HepG2 (cell line): ENCODE measurements at regions not wholly inside any gene's neighbourhood (a gene's known extent, or its start where the extent isn't known, plus 50 kb on each side); places are given as distances from the start of the nearest gene placed in this dataset.

Experiments
- ATAC-seq: fragments of 200-7000 bp; cut with Tn5 transposase; 3 replicates; pipeline ENCODE4 v1.9.1; 2020; ENCODE audit warnings: mild to moderate bottlenecking, moderate library complexity
- BruUV-seq: library from RNA; stranded (reverse); fragments of 400-500 nt; replicated peaks from 2 replicates; lab custom pipeline; 2021; lab: Mats Ljungman, UMichigan
- CTCF ChIA-PET: fragments of 300-600 bp; formaldehyde crosslinking; extraction: SDS; loops from one replicate; lab custom pipeline; 2021; ENCODE audit warnings: low total read pairs, inconsistent platforms, low intra/inter-chr PET ratio; lab: Yijun Ruan, JAX
- POLR2A ChIA-PET: fragments of 350-600 bp; sonication (Branson Sonifier 250); formaldehyde crosslinking; loops from one replicate; lab custom pipeline; 2020; ENCODE audit warnings: antibody characterized with exemption, inconsistent platforms; lab: Yijun Ruan, JAX
- DNase-seq: peaks from one replicate; pipeline ENCODE4 v3.0.0-alpha.2; 2015; ENCODE audit warnings: low spot score
- FAIRE-seq: peaks from 3 replicates; lab custom pipeline; 2011; peaks lifted over from hg19 to GRCh38; lab: Jason Lieb, UNC
- H2AFZ ChIP-seq: one replicate; pipeline ENCODE4 v1.6.1; 2011; ENCODE audit warnings: low read length, inconsistent platforms
- H3K27ac ChIP-seq: fragments of 300-600 bp; 3 replicates; pipeline ENCODE4 v1.8.0; 2011; ENCODE audit warnings: mixed run types, mild to moderate bottlenecking, mixed read lengths, low read length, inconsistent platforms; ENCODE audit not compliant: insufficient read depth; ENCODE audit errors: extremely low read length
- H3K27me3 ChIP-seq, 2 experiments: fragments of 200-600 bp in 1 of 2; 2 replicates in 1 of 2; 3 replicates in 1 of 2; pipeline versions ENCODE4 v1.6.0 to v1.8.0; 2011; ENCODE audit warnings: low read length in 2 of 2, mild to moderate bottlenecking in 2 of 2, moderate library complexity in 2 of 2, inconsistent platforms in 1 of 2; ENCODE audit not compliant: insufficient read depth in 2 of 2, control insufficient read depth in 1 of 2
- H3K36me3 ChIP-seq, 2 experiments: fragments of 200-600 bp in 1 of 2; replicated peaks in 1 of 2; 2 replicates in 1 of 2; 3 replicates in 1 of 2; pipeline versions ENCODE4 v1.5.1 to v1.8.0; 2011; ENCODE audit warnings: low read length in 2 of 2, inconsistent platforms in 1 of 2; ENCODE audit not compliant: insufficient read depth in 2 of 2, control insufficient read depth in 1 of 2
- H3K4me1 ChIP-seq: 2 replicates; pipeline ENCODE4 v1.5.1; 2012; ENCODE audit warnings: low read length, inconsistent platforms; ENCODE audit not compliant: insufficient read depth
- H3K4me2 ChIP-seq: 2 replicates; pipeline ENCODE4 v1.6.0; 2011; ENCODE audit warnings: low read depth, low read length, inconsistent platforms
- H3K4me3 ChIP-seq, 3 experiments: fragments of 200-600 bp in 1 of 3; sonication (generic), shearing (Covaris generic) in 1 of 3; replicated peaks in 1 of 3; 2 replicates each; pipeline ENCODE4 v1.5.1; 2011 to 2016; ENCODE audit warnings: low read length in 3 of 3, inconsistent platforms in 2 of 3, low read depth in 2 of 3, mild to moderate bottlenecking in 2 of 3, control low read depth in 1 of 3, mixed read lengths in 1 of 3; ENCODE audit not compliant: insufficient read depth in 1 of 3
- H3K79me2 ChIP-seq: one replicate; pipeline ENCODE4 v1.6.1; 2011; ENCODE audit warnings: low read length, inconsistent platforms; ENCODE audit not compliant: insufficient read depth
- H3K9ac ChIP-seq: 2 replicates; pipeline ENCODE4 v1.6.0; 2011; ENCODE audit warnings: mild to moderate bottlenecking, low read depth, low read length, inconsistent platforms; ENCODE audit not compliant: insufficient read depth
- H3K9me3 ChIP-seq: 2 replicates; pipeline ENCODE4 v1.5.1; 2012; ENCODE audit warnings: mild to moderate bottlenecking, low read length
- H4K20me1 ChIP-seq: 2 replicates; pipeline ENCODE4 v1.6.0; 2011; ENCODE audit warnings: inconsistent platforms, mild to moderate bottlenecking, low read length, moderate library complexity; ENCODE audit not compliant: insufficient read depth
- ATRX ChIP-seq: sonication (generic); formaldehyde crosslinking; IDR thresholded peaks from 2 replicates; pipeline ENCODE4 v1.4.0; 2020; ENCODE audit warnings: missing genetic modification reagents, borderline replicate concordance
- DZIP1 ChIP-seq: sonication (generic); formaldehyde crosslinking; IDR thresholded peaks from 2 replicates; pipeline ENCODE4 v1.5.0; 2020; ENCODE audit warnings: mild to moderate bottlenecking, missing genetic modification reagents
- ERF ChIP-seq: IDR thresholded peaks from 2 replicates; pipeline ENCODE4 v1.6.1; 2018; ENCODE audit warnings: missing biosample characterization, missing genetic modification reagents
- GATAD1 ChIP-seq: IDR thresholded peaks from 2 replicates; pipeline ENCODE4 v1.6.1; 2016; ENCODE audit warnings: missing genetic modification reagents, missing compliant biosample characterization
- HDAC2 ChIP-seq: sonication (generic); formaldehyde crosslinking; IDR thresholded peaks from 2 replicates; pipeline ENCODE4 v1.4.0; 2020; ENCODE audit warnings: missing genetic modification reagents
- MEF2D ChIP-seq: sonication (generic); formaldehyde crosslinking; IDR thresholded peaks from 2 replicates; pipeline ENCODE4 v1.5.1; 2020; ENCODE audit warnings: mild to moderate bottlenecking, missing genetic modification reagents
- NFRKB ChIP-seq: fragments of 450-650 bp; IDR thresholded peaks from 2 replicates; pipeline ENCODE4 v1.6.1; 2017
- PBX3 ChIP-seq: sonication (generic); formaldehyde crosslinking; IDR thresholded peaks from 2 replicates; pipeline ENCODE4 v1.8.1; 2023; ENCODE audit warnings: missing genetic modification reagents, inconsistent platforms, borderline replicate concordance
- POLR2G ChIP-seq: fragments of 200-400 bp; formaldehyde crosslinking; IDR thresholded peaks from 2 replicates; pipeline ENCODE4 v1.6.1; 2018; ENCODE audit warnings: mild to moderate bottlenecking, low read depth, low read length, moderate library complexity
- PRMT3 ChIP-seq: sonication (generic); formaldehyde crosslinking; IDR thresholded peaks from 2 replicates; pipeline ENCODE4 v1.8.1; 2022; ENCODE audit warnings: low read depth, mild to moderate bottlenecking, moderate library complexity, missing genetic modification reagents, borderline replicate concordance
- TBX2 ChIP-seq: sonication (generic); formaldehyde crosslinking; IDR thresholded peaks from 2 replicates; pipeline ENCODE4 v1.5.0; 2020; ENCODE audit warnings: missing genetic modification reagents, mild to moderate bottlenecking, borderline replicate concordance
- ZFP82 ChIP-seq: sonication (generic); formaldehyde crosslinking; IDR thresholded peaks from 2 replicates; pipeline ENCODE4 v1.5.1; 2020; ENCODE audit warnings: mild to moderate bottlenecking, missing genetic modification reagents, borderline replicate concordance
- ZNF143 ChIP-seq: sonication (generic); formaldehyde crosslinking; IDR thresholded peaks from 2 replicates; pipeline ENCODE4 v1.4.0; 2020; ENCODE audit warnings: missing genetic modification reagents
- ZNF878 ChIP-seq: sonication (generic); formaldehyde crosslinking; IDR thresholded peaks from 2 replicates; pipeline ENCODE4 v1.8.1; 2023; ENCODE audit warnings: mild to moderate bottlenecking, missing genetic modification reagents, moderate library complexity
- ZSCAN21 ChIP-seq: sonication (generic); formaldehyde crosslinking; IDR thresholded peaks from 2 replicates; pipeline ENCODE4 v1.8.0; 2022; ENCODE audit warnings: mild to moderate bottlenecking, missing genetic modification reagents, moderate library complexity, borderline replicate concordance
- WGBS: methylation state at CpG from one replicate; pipeline ENCODE4 v1.1.6; 2017; ENCODE audit warnings: low lambda C conversion rate; 5-methylcytosine and 5-hydroxymethylcytosine counted together
- in situ Hi-C: cut with HindIII; loops from 2 replicates; pipeline ENCODE4 v1.10.0; 2017; ENCODE audit warnings: low pct_unique_long_range_greater_than_20kb; ENCODE audit not compliant: extremely low pct_ligation_motif_present
- intact Hi-C: fragments of 100-400 bp; cut with micrococcal nuclease; formaldehyde crosslinking; loops from one replicate; pipeline ENCODE4 v1.10.0; 2022; ENCODE audit not compliant: unreplicated experiment
- TF ChIP-seq, protein P1 (sequence below): sonication (generic); formaldehyde crosslinking; IDR thresholded peaks from 2 replicates; pipeline ENCODE4 v1.5.0; 2020; ENCODE audit warnings: missing genetic modification reagents

DNA sequence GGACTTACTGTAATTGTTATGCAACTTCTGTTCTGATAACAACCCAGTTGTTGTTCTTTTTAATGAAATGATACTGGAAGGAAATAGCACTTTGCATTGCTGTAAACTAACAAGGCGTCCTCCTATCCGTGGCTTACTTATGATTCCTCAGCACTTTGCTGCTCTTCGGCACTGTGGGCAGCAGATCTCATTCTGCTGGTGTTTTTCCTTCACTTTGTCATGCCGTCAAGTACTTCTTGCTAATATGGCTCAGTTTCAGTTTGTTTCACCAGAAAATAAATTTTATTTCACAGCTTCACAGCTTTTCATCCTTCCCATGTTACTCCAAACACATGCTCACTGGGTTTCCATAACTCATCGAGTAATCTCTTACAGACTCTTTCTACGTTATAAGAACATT, 289.3 kb downstream of the MEIS1 start:
- H3K36me3 ChIP-seq, result no peaks in the 10 kb centered on the region
- H3K4me1 ChIP-seq, result no peaks in the 10 kb centered on the region
- H4K20me1 ChIP-seq, result no peaks in the 10 kb centered on the region
- no peak for ATAC-seq
- intact Hi-C loops (no loop called here), in situ Hi-C loops (no loop called here)
- no peak overlapping the region for H2AFZ ChIP-seq
- no peaks in the 10 kb centered on the region for H3K9me3 ChIP-seq
- BruUV-seq, result no TSS peak
- H3K27ac ChIP-seq, result no peak overlapping the region
- H3K27me3 ChIP-seq, result no peaks in the 10 kb centered on the region
- POLR2A ChIA-PET, result no interaction called here
- no peak overlapping the region for H3K4me3 ChIP-seq
- H3K9ac ChIP-seq, result no peak overlapping the region
- H3K4me2 ChIP-seq, result no peak overlapping the region
- no peaks in the 10 kb centered on the region for H3K79me2 ChIP-seq
- FAIRE-seq, result no peak
- DNase-seq, result no peak
- CTCF ChIA-PET, result no interaction called here
- TF ChIP-seq MEF2D (CRISPR knock-in tag) (no peak), ATRX (CRISPR knock-in tag) (no peak), NFRKB (no peak), POLR2G (no peak), GATAD1 (CRISPR knock-in tag) (no peak), HDAC2 (no peak), ZNF143 (no peak), PBX3 (CRISPR knock-in tag) (no peak), TBX2 (CRISPR knock-in tag) (no peak), ZNF878 (no peak), PRMT3 (CRISPR knock-in tag) (no peak), ERF (CRISPR knock-in tag) (no peak), ZSCAN21 (CRISPR knock-in tag) (no peak), ZFP82 (CRISPR knock-in tag) (no peak), DZIP1 (no peak)
- TF ChIP-seq, protein P1, sequence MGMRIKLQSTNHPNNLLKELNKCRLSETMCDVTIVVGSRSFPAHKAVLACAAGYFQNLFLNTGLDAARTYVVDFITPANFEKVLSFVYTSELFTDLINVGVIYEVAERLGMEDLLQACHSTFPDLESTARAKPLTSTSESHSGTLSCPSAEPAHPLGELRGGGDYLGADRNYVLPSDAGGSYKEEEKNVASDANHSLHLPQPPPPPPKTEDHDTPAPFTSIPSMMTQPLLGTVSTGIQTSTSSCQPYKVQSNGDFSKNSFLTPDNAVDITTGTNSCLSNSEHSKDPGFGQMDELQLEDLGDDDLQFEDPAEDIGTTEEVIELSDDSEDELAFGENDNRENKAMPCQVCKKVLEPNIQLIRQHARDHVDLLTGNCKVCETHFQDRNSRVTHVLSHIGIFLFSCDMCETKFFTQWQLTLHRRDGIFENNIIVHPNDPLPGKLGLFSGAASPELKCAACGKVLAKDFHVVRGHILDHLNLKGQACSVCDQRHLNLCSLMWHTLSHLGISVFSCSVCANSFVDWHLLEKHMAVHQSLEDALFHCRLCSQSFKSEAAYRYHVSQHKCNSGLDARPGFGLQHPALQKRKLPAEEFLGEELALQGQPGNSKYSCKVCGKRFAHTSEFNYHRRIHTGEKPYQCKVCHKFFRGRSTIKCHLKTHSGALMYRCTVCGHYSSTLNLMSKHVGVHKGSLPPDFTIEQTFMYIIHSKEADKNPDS (CRISPR knock-in tag), result no peak
- 9% methylated on average over 6 of the region's 6 CpGs for WGBS
